ENCODE measurements at regions not wholly inside any gene's neighbourhood (a gene's known extent, or its start where the extent isn't known, plus 50 kb on each side); places are given as distances from the start of the nearest gene placed in this dataset.

DNA sequence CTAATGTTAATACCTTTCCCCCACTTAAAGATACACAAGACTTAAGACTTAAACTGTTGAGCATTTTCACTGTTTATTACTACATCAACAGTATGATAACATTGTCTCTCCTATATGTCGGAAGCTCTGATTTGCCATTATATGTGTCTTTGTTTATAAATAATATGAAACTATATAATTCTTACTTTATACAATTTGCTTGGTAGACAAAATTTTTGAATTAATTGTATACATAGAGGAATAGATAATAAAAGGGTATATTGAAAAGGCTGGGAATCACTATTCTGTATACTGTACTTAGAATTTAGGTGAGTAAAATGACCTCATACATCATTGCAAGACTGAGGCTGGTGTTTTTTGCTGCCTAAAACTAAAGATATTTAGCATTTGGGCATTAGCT, 82.1 kb upstream of the HDAC9 start (continued):
- TF ChIP-seq JUNB (IDR thresholded peaks at IDR 0.05), result no peak
- TF ChIP-seq, protein P1, sequence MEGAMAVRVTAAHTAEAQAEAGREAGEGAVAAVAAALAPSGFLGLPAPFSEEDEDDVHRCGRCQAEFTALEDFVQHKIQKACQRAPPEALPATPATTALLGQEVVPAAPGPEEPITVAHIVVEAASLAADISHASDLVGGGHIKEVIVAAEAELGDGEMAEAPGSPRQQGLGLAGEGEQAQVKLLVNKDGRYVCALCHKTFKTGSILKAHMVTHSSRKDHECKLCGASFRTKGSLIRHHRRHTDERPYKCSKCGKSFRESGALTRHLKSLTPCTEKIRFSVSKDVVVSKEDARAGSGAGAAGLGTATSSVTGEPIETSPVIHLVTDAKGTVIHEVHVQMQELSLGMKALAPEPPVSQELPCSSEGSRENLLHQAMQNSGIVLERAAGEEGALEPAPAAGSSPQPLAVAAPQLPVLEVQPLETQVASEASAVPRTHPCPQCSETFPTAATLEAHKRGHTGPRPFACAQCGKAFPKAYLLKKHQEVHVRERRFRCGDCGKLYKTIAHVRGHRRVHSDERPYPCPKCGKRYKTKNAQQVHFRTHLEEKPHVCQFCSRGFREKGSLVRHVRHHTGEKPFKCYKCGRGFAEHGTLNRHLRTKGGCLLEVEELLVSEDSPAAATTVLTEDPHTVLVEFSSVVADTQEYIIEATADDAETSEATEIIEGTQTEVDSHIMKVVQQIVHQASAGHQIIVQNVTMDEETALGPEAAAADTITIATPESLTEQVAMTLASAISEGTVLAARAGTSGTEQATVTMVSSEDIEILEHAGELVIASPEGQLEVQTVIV (IDR thresholded peaks at IDR 0.05; ENCODE audit: borderline replicate concordance, partially characterized antibody), result no peak
- no peak for TF ChIP-seq FOXK2 (IDR thresholded peaks at IDR 0.05)
- TF ChIP-seq GATAD2B (conservative IDR thresholded peaks at IDR 0.05; ENCODE audit: low read depth), result no peak

DNA sequence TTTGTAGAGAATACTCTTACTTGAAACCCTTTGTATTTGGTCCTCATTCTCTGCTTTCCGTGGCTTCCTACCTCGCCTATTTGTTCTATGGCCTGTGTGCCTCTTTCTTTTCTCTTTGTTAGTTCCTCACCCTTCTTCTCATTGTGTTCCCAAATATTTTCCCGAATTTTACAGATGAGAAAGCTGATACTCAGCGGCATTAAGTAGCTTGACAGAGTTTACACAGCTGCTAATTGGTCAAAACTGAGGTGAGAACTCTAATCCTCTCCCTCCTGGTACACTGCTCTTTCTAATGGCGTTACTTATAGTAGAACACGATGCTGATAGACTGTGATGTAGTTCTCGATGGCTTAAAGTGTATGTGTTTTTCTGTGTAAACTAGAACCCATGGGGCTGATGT, 80.7 kb upstream of the HDAC9 start:
- no peaks in the 10 kb centered on the region for H3K9me3 ChIP-seq (replicated peaks; ENCODE audit: control insufficient read depth, insufficient read depth, low read length)
- ATAC-seq (no peak; the same call in 2 of the 3 replicates), DNase-seq (ENCODE audit: low read depth, low spot score) (no peak), FAIRE-seq (no peak)
- H3K4me1 ChIP-seq (ENCODE audit: control insufficient read depth, insufficient read depth, low read length), result no peaks in the 10 kb centered on the region
- H3K79me2 ChIP-seq (ENCODE audit: control insufficient read depth, insufficient read depth, low read length), result no peaks in the 10 kb centered on the region
- in situ Hi-C loops (cut with MboI), result no loop called here
- no peak overlapping the region for H3K4me2 ChIP-seq (ENCODE audit: control insufficient read depth, insufficient read depth)
- BruUV-seq (replicated peaks), result no TSS peak
- no peaks in the 10 kb centered on the region for H3K27me3 ChIP-seq (replicated peaks in 1 of 2; ENCODE audit: control insufficient read depth in 2 of 2, insufficient read depth in 2 of 2, low read length in 1 of 2)
- no peak overlapping the region for H3K27ac ChIP-seq (ENCODE audit: control insufficient read depth, insufficient read depth)
- H3K36me3 ChIP-seq (ENCODE audit: control insufficient read depth in 2 of 2, insufficient read depth in 2 of 2, low read length in 1 of 2), result no peaks in the 10 kb centered on the region
- TF ChIP-seq MYB (IDR thresholded peaks at IDR 0.05; ENCODE audit: borderline replicate concordance, low read depth, low read length), result no peak
- no peak for TF ChIP-seq BACH1 (IDR thresholded peaks at IDR 0.05; ENCODE audit: borderline replicate concordance)
- no peak for TF ChIP-seq TARDBP (IDR thresholded peaks at IDR 0.05; ENCODE audit: borderline replicate concordance)
- TF ChIP-seq, protein P2, sequence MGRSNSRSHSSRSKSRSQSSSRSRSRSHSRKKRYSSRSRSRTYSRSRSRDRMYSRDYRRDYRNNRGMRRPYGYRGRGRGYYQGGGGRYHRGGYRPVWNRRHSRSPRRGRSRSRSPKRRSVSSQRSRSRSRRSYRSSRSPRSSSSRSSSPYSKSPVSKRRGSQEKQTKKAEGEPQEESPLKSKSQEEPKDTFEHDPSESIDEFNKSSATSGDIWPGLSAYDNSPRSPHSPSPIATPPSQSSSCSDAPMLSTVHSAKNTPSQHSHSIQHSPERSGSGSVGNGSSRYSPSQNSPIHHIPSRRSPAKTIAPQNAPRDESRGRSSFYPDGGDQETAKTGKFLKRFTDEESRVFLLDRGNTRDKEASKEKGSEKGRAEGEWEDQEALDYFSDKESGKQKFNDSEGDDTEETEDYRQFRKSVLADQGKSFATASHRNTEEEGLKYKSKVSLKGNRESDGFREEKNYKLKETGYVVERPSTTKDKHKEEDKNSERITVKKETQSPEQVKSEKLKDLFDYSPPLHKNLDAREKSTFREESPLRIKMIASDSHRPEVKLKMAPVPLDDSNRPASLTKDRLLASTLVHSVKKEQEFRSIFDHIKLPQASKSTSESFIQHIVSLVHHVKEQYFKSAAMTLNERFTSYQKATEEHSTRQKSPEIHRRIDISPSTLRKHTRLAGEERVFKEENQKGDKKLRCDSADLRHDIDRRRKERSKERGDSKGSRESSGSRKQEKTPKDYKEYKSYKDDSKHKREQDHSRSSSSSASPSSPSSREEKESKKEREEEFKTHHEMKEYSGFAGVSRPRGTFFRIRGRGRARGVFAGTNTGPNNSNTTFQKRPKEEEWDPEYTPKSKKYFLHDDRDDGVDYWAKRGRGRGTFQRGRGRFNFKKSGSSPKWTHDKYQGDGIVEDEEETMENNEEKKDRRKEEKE (IDR thresholded peaks at IDR 0.05), result no peak
- TF ChIP-seq FOXM1 (IDR thresholded peaks at IDR 0.05; ENCODE audit: low read depth, low read length), result no peak
- no peak for TF ChIP-seq KLF5 (IDR thresholded peaks at IDR 0.05; ENCODE audit: partially characterized antibody)
- ChIA-PET SMC1A (ENCODE audit: uncharacterized antibody, unreplicated experiment) (no interaction called here), RAD21 (ENCODE audit: unreplicated experiment) (no interaction called here), POLR2A (no interaction called here), CTCF (interaction anchor here (1.0 kb wide), 1 partner anchor 11 kb away, joined by 3 read pairs; no protein-coding TSS in a partner anchor)
- no peaks in the 10 kb centered on the region for H4K20me1 ChIP-seq (ENCODE audit: control insufficient read depth, insufficient read depth)
- H3K9ac ChIP-seq (ENCODE audit: control insufficient read depth, insufficient read depth, low read length), result no peak overlapping the region
- intact Hi-C loops (cut with micrococcal nuclease; ENCODE audit: unreplicated experiment), result no loop called here
- 61% methylated on average over 7 of the region's 7 CpGs for WGBS (ENCODE audit: insufficient coverage, insufficient replicate concordance, low lambda C conversion rate, missing lambda C conversion rate)
- H2AFZ ChIP-seq (ENCODE audit: control insufficient read depth, low read depth, low read length), result no peak overlapping the region
- no peak overlapping the region for H3K4me3 ChIP-seq
